Hepatocyte (in vitro differentiated cells): ENCODE measurements at regions not wholly inside any gene's neighbourhood (a gene's known extent, or its start where the extent isn't known, plus 50 kb on each side); places are given as distances from the start of the nearest gene placed in this dataset.

Experiments
- DNase-seq: peaks from one replicate; pipeline ENCODE4 v3.0.0-alpha.2; 2016; ENCODE audit warnings: low spot score
- H2AFZ ChIP-seq: fragments of 200-600 bp; sonication (generic); 2 replicates; pipeline ENCODE4 v1.6.0; 2016; ENCODE audit warnings: antibody characterized with exemption, mild to moderate bottlenecking
- H3K27ac ChIP-seq: fragments of 200-600 bp; sonication (generic); 2 replicates; pipeline ENCODE4 v1.5.1; 2016; ENCODE audit warnings: mild to moderate bottlenecking
- H3K27me3 ChIP-seq: fragments of 200-600 bp; sonication (generic); 2 replicates; pipeline ENCODE4 v1.6.1; 2016
- H3K36me3 ChIP-seq: fragments of 200-600 bp; sonication (generic); replicated peaks from 2 replicates; pipeline ENCODE4 v1.5.1; 2016; ENCODE audit warnings: low read depth; ENCODE audit not compliant: insufficient read depth
- H3K4me1 ChIP-seq: fragments of 200-600 bp; sonication (generic); 2 replicates; pipeline ENCODE4 v1.5.1; 2016; ENCODE audit warnings: mild to moderate bottlenecking, moderate library complexity; ENCODE audit not compliant: insufficient read depth
- H3K4me2 ChIP-seq: fragments of 200-600 bp; sonication (generic); 2 replicates; pipeline ENCODE4 v1.6.0; 2016
- H3K4me3 ChIP-seq: fragments of 200-600 bp; sonication (generic); 2 replicates; pipeline ENCODE4 v1.5.1; 2016; ENCODE audit warnings: mild to moderate bottlenecking
- H3K79me2 ChIP-seq: fragments of 200-600 bp; sonication (generic); 2 replicates; pipeline ENCODE4 v1.6.0; 2017; ENCODE audit warnings: mild to moderate bottlenecking
- H3K9me2 ChIP-seq: fragments of 200-600 bp; sonication (generic); replicated peaks from 2 replicates; pipeline ENCODE4 v1.6.0; 2017; ENCODE audit warnings: mild to moderate bottlenecking; ENCODE audit not compliant: insufficient read depth
- H3K9me3 ChIP-seq: fragments of 200-600 bp; sonication (generic); 2 replicates; pipeline ENCODE4 v1.5.1; 2016; ENCODE audit warnings: low read depth, mild to moderate bottlenecking
- H4K20me1 ChIP-seq: fragments of 200-600 bp; sonication (generic); 2 replicates; pipeline ENCODE4 v1.6.0; 2016; ENCODE audit warnings: mild to moderate bottlenecking; ENCODE audit not compliant: insufficient read depth, poor library complexity, severe bottlenecking
- EZH2 ChIP-seq: fragments of 200-600 bp; sonication (generic); IDR thresholded peaks from 2 replicates; pipeline ENCODE4 v1.6.1; 2016; ENCODE audit warnings: antibody characterized with exemption, mild to moderate bottlenecking, borderline replicate concordance
- EZH2phosphoT487 ChIP-seq: fragments of 200-600 bp; sonication (generic); IDR thresholded peaks from one replicate; pipeline ENCODE4 v1.6.1; 2018; ENCODE audit warnings: antibody characterized with exemption, mild to moderate bottlenecking, low read depth, moderate library complexity; ENCODE audit not compliant: unreplicated experiment, severe bottlenecking
- WGBS: methylation state at CpG from one replicate; pipeline ENCODE4 v1.1.6; 2016; ENCODE audit warnings: low lambda C conversion rate; ENCODE audit errors: missing lambda C conversion rate; 5-methylcytosine and 5-hydroxymethylcytosine counted together
- TF ChIP-seq, protein P1 (sequence below): fragments of 200-600 bp; sonication (generic); IDR thresholded peaks from 2 replicates; pipeline ENCODE4 v1.5.1; 2016; ENCODE audit warnings: antibody characterized with exemption, mild to moderate bottlenecking; ENCODE audit not compliant: poor library complexity

- H3K4me3 ChIP-seq: no peak overlapping the region
- WGBS: 95% methylated on average over 3 of the region's 3 CpGs
- no peaks in the 10 kb centered on the region for H3K4me1 ChIP-seq
- TF ChIP-seq EZH2 (no peak), EZH2phosphoT487 (no peak)
- TF ChIP-seq, protein P1, sequence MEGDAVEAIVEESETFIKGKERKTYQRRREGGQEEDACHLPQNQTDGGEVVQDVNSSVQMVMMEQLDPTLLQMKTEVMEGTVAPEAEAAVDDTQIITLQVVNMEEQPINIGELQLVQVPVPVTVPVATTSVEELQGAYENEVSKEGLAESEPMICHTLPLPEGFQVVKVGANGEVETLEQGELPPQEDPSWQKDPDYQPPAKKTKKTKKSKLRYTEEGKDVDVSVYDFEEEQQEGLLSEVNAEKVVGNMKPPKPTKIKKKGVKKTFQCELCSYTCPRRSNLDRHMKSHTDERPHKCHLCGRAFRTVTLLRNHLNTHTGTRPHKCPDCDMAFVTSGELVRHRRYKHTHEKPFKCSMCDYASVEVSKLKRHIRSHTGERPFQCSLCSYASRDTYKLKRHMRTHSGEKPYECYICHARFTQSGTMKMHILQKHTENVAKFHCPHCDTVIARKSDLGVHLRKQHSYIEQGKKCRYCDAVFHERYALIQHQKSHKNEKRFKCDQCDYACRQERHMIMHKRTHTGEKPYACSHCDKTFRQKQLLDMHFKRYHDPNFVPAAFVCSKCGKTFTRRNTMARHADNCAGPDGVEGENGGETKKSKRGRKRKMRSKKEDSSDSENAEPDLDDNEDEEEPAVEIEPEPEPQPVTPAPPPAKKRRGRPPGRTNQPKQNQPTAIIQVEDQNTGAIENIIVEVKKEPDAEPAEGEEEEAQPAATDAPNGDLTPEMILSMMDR: no peak
- H3K36me3 ChIP-seq: no peaks in the 10 kb centered on the region
- no peak overlapping the region for H3K27ac ChIP-seq
- no peaks in the 10 kb centered on the region for H4K20me1 ChIP-seq
- H3K9me3 ChIP-seq: no peaks in the 10 kb centered on the region
- no peaks in the 10 kb centered on the region for H3K27me3 ChIP-seq
- H3K4me2 ChIP-seq: no peak overlapping the region
- H3K9me2 ChIP-seq: no peaks in the 10 kb centered on the region
- DNase-seq: no peak
- no peak overlapping the region for H2AFZ ChIP-seq
- H3K79me2 ChIP-seq: no peaks in the 10 kb centered on the region
Observed at GRCh38 chr3:182124187-182124586, 412.5 kb downstream of the SOX2 start.

GRCh38 chr3:182124716-182125115 lies 413.0 kb downstream of the SOX2 start:
- 87% methylated on average over 1 of the region's 1 CpG for WGBS
- no peaks in the 10 kb centered on the region for H3K9me2 ChIP-seq
- H4K20me1 ChIP-seq: no peaks in the 10 kb centered on the region
- H3K9me3 ChIP-seq: no peaks in the 10 kb centered on the region
- no peak overlapping the region for H3K4me2 ChIP-seq
- no peaks in the 10 kb centered on the region for H3K27me3 ChIP-seq
- TF ChIP-seq, protein P1: no peak
- TF ChIP-seq EZH2phosphoT487 (no peak), EZH2 (no peak)
- H3K79me2 ChIP-seq: no peaks in the 10 kb centered on the region
- no peak for DNase-seq
- no peaks in the 10 kb centered on the region for H3K36me3 ChIP-seq
- no peak overlapping the region for H3K4me3 ChIP-seq
- H2AFZ ChIP-seq: no peak overlapping the region
- no peak overlapping the region for H3K27ac ChIP-seq
- H3K4me1 ChIP-seq: no peaks in the 10 kb centered on the region

DNA sequence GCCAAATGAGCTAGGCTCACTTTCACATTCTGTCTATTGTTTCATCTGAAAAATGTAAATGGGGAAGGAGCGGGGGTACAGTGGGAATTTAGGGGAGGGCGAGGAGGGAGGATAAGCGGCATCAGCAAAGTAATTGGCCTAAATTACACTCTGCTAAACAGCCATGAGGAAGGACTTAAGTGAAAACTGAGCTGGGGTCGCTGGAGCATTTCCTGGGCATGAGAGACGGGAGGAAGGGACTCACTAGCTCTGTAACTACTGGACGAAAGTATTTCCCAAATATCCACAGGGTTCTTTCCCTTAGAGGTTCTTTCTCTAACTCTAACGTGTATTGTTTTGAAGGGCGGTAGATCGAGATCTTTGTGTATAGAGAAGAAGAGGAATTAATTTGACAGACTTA lies 418.0 kb downstream of the SOX2 start:
- TF ChIP-seq EZH2phosphoT487: no peak
- no peak for TF ChIP-seq EZH2
- TF ChIP-seq, protein P1: no peak
- no peaks in the 10 kb centered on the region for H3K27me3 ChIP-seq
- H4K20me1 ChIP-seq: no peaks in the 10 kb centered on the region
- H3K9me2 ChIP-seq: no peaks in the 10 kb centered on the region
- no peak overlapping the region for H3K4me2 ChIP-seq
- H3K4me1 ChIP-seq: no peaks in the 10 kb centered on the region
- H3K36me3 ChIP-seq: no peaks in the 10 kb centered on the region
- H3K27ac ChIP-seq: no peak overlapping the region
- no peaks in the 10 kb centered on the region for H3K79me2 ChIP-seq
- DNase-seq: no peak
- WGBS: 63% methylated on average over 9 of the region's 9 CpGs
- H2AFZ ChIP-seq: no peak overlapping the region
- H3K9me3 ChIP-seq: no peaks in the 10 kb centered on the region
- no peak overlapping the region for H3K4me3 ChIP-seq

DNA sequence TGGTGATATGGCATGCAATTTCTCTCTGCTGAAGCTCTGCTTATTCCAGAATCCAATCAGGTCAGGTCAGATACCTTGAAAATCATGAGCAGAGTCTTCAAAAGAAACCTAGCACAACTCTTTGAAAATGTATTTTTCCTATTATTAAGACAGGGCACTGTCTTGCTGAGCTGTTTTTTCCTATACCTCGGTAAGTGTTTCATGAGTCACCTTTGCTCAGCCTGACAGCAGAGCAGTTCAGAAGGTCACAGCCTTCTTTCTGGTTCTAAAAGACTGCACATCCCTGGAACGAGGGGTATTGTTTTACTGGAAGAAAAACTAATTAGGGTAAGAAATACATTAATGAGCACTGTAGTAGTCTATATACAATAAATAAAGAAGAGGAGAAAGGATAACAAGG lies 422.0 kb downstream of the SOX2 start:
- no peak overlapping the region for H3K27ac ChIP-seq

More for the DNA sequence above, 422.0 kb downstream of the SOX2 start:
- no peaks in the 10 kb centered on the region for H3K36me3 ChIP-seq
- H2AFZ ChIP-seq: no peak overlapping the region
- no peaks in the 10 kb centered on the region for H3K79me2 ChIP-seq
- H3K4me2 ChIP-seq: no peak overlapping the region
- H3K27me3 ChIP-seq: no peaks in the 10 kb centered on the region
- H3K9me3 ChIP-seq: no peaks in the 10 kb centered on the region
- 33% methylated on average over 2 of the region's 2 CpGs for WGBS
- no peaks in the 10 kb centered on the region for H4K20me1 ChIP-seq
- no peaks in the 10 kb centered on the region for H3K4me1 ChIP-seq
- H3K9me2 ChIP-seq: no peaks in the 10 kb centered on the region
- peak; percentile 9 for DNase-seq
- H3K4me3 ChIP-seq: no peak overlapping the region
- TF ChIP-seq, protein P1: no peak
- TF ChIP-seq EZH2phosphoT487: no peak
- TF ChIP-seq EZH2: no peak
